Fibroblast of pulmonary artery (primary cell): ENCODE measurements at regions not wholly inside any gene's neighbourhood (a gene's known extent, or its start where the extent isn't known, plus 50 kb on each side); places are given as distances from the start of the nearest gene placed in this dataset.

Experiments
- DNase-seq: peaks from one replicate; pipeline ENCODE4 v3.0.0-alpha.2; 2010; ENCODE audit warnings: low read depth
- H3K4me3 ChIP-seq: replicated peaks from 2 replicates; pipeline ENCODE4 v1.5.1; 2011; ENCODE audit warnings: low read depth, mild to moderate bottlenecking, control low read depth, low read length, moderate library complexity
- TF ChIP-seq, protein P1 (sequence below): IDR thresholded peaks from 2 replicates; pipeline ENCODE4 v1.5.1; 2011; ENCODE audit warnings: mild to moderate bottlenecking, control low read depth, low read length, inconsistent platforms; ENCODE audit errors: missing control alignments

DNA sequence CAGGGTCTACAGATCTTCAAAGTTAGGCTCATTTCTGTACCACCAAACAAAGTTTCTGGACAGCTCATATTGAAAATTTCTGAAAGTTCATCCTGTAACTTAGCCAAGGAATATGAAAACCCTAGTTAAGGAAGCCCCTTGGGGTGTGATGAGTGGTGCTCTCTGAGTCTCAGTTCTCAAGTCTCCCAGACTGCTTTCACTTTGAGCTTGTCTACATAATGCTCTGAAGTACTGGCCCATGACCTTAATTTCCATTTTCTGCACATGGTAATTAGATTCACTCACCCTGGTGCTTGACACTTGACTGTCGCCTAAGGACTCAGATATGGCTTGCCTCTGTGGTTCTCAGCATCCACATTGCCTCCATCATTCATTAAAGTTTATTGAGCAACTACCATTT, 51.7 kb upstream of the SATB2 start:
- no peak for DNase-seq
- TF ChIP-seq, protein P1, sequence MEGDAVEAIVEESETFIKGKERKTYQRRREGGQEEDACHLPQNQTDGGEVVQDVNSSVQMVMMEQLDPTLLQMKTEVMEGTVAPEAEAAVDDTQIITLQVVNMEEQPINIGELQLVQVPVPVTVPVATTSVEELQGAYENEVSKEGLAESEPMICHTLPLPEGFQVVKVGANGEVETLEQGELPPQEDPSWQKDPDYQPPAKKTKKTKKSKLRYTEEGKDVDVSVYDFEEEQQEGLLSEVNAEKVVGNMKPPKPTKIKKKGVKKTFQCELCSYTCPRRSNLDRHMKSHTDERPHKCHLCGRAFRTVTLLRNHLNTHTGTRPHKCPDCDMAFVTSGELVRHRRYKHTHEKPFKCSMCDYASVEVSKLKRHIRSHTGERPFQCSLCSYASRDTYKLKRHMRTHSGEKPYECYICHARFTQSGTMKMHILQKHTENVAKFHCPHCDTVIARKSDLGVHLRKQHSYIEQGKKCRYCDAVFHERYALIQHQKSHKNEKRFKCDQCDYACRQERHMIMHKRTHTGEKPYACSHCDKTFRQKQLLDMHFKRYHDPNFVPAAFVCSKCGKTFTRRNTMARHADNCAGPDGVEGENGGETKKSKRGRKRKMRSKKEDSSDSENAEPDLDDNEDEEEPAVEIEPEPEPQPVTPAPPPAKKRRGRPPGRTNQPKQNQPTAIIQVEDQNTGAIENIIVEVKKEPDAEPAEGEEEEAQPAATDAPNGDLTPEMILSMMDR, result no peak
- H3K4me3 ChIP-seq, result no peak overlapping the region
